GM12878 (cell line): ENCODE measurements at regions not wholly inside any gene's neighbourhood (a gene's known extent, or its start where the extent isn't known, plus 50 kb on each side); places are given as distances from the start of the nearest gene placed in this dataset.

Source experiments
- ATAC-seq: fragments of 200-7000 bp; cut with Tn5 transposase; 3 replicates; pipeline ENCODE4 v1.9.1; 2020; ENCODE audit warnings: mild to moderate bottlenecking, moderate library complexity
- BruUV-seq: library from RNA; stranded (reverse); fragments of 400-500 nt; replicated peaks from 2 replicates; lab custom pipeline; 2021; lab: Mats Ljungman, UMichigan
- CTCF ChIA-PET: fragments of 300-600 bp; sonication (Branson Sonifier 250); formaldehyde crosslinking; extraction: SDS; loops from one replicate; lab custom pipeline; 2021; ENCODE audit warnings: inconsistent platforms; lab: Yijun Ruan, JAX
- POLR2A ChIA-PET: fragments of 350-600 bp; formaldehyde crosslinking; extraction: SDS; loops from one replicate; lab custom pipeline; 2021; ENCODE audit warnings: inconsistent platforms; lab: Charles Lee
- RAD21 ChIA-PET: fragments of 300-600 bp; sonication (Branson Sonifier 250); formaldehyde crosslinking; loops from one replicate; lab custom pipeline; 2023; ENCODE audit warnings: antibody characterized with exemption; ENCODE audit not compliant: unreplicated experiment; lab: Charles Lee
- SMC1A ChIA-PET: fragments of 300-600 bp; sonication (Branson Sonifier 250); formaldehyde crosslinking; loops from one replicate; lab custom pipeline; 2023; ENCODE audit not compliant: unreplicated experiment, uncharacterized antibody; lab: Charles Lee
- DNase-seq: peaks from one replicate; pipeline ENCODE4 v3.0.0-alpha.2; 2011; ENCODE audit warnings: low read depth, low spot score
- FAIRE-seq: peaks from 3 replicates; lab custom pipeline; 2011; peaks lifted over from hg19 to GRCh38; lab: Jason Lieb, UNC
- H2AFZ ChIP-seq: 2 replicates; pipeline ENCODE4 v1.6.0; 2011; ENCODE audit warnings: low read depth, low read length, control low read depth; ENCODE audit not compliant: control insufficient read depth
- H3K27ac ChIP-seq: 2 replicates; pipeline ENCODE4 v1.5.1; 2011; ENCODE audit warnings: control low read depth; ENCODE audit not compliant: control insufficient read depth, insufficient read depth
- H3K27me3 ChIP-seq, 2 experiments: replicated peaks in 1 of 2; 2 replicates each; pipeline versions ENCODE4 v1.6.0 to v1.6.1; 2011; ENCODE audit warnings: low read length in 1 of 2; ENCODE audit not compliant: control insufficient read depth in 2 of 2, insufficient read depth in 2 of 2
- H3K36me3 ChIP-seq, 2 experiments: 2 replicates each; pipeline ENCODE4 v1.5.1; 2011; ENCODE audit warnings: low read length in 1 of 2; ENCODE audit not compliant: control insufficient read depth in 2 of 2, insufficient read depth in 2 of 2
- H3K4me1 ChIP-seq: 2 replicates; pipeline ENCODE4 v1.6.1; 2011; ENCODE audit warnings: mild to moderate bottlenecking, low read length, moderate library complexity, mixed read lengths; ENCODE audit not compliant: control insufficient read depth, insufficient read depth
- H3K4me2 ChIP-seq: 2 replicates; pipeline ENCODE4 v1.6.0; 2011; ENCODE audit warnings: control low read depth; ENCODE audit not compliant: control insufficient read depth, insufficient read depth
- H3K4me3 ChIP-seq: fragments of 200-600 bp; sonication (generic); 2 replicates; pipeline ENCODE4 v1.5.1; 2016
- H3K79me2 ChIP-seq: 2 replicates; pipeline ENCODE4 v1.6.0; 2011; ENCODE audit warnings: low read length; ENCODE audit not compliant: control insufficient read depth, insufficient read depth
- H3K9ac ChIP-seq: 2 replicates; pipeline ENCODE4 v1.8.0; 2011; ENCODE audit warnings: low read length, control low read depth, mixed read lengths; ENCODE audit not compliant: control insufficient read depth, insufficient read depth
- H3K9me3 ChIP-seq: replicated peaks from 3 replicates; pipeline ENCODE4 v1.5.1; 2011; ENCODE audit warnings: mild to moderate bottlenecking, low read length; ENCODE audit not compliant: control insufficient read depth, insufficient read depth
- H4K20me1 ChIP-seq: 2 replicates; pipeline ENCODE4 v1.6.0; 2011; ENCODE audit not compliant: control insufficient read depth, insufficient read depth
- ATF7 ChIP-seq: fragments of 450-650 bp; IDR thresholded peaks from 2 replicates; pipeline ENCODE4 v1.6.1; 2016; ENCODE audit warnings: low read depth, mild to moderate bottlenecking
- BACH1 ChIP-seq: fragments of 450-650 bp; IDR thresholded peaks from 2 replicates; pipeline ENCODE4 v1.6.1; 2017; ENCODE audit warnings: mild to moderate bottlenecking, borderline replicate concordance
- BCLAF1 ChIP-seq: fragments of 450-650 bp; IDR thresholded peaks from 2 replicates; pipeline ENCODE4 v1.6.1; 2017; ENCODE audit warnings: antibody characterized with exemption, mild to moderate bottlenecking, moderate library complexity
- CEBPZ ChIP-seq: fragments of 150-350 bp; IDR thresholded peaks from 2 replicates; pipeline ENCODE4 v1.6.1; 2016; ENCODE audit warnings: low read depth, low read length
- E2F4 ChIP-seq: IDR thresholded peaks from 2 replicates; pipeline ENCODE4 v1.6.1; 2012; ENCODE audit warnings: low read depth, low read length, improper control_type of control experiment
- EP300 ChIP-seq, 2 experiments: fragments of 150-350 bp in 1 of 2; IDR thresholded peaks; 2 replicates each; pipeline ENCODE4 v1.6.1; 2011 to 2012; ENCODE audit warnings: low read depth in 2 of 2, low read length in 2 of 2, borderline replicate concordance in 1 of 2, improper control_type of control experiment in 1 of 2, inconsistent platforms in 1 of 2; ENCODE audit not compliant: control insufficient read depth in 1 of 2
- HSF1 ChIP-seq: fragments of 150-350 bp; IDR thresholded peaks from 2 replicates; pipeline ENCODE4 v1.6.1; 2014; ENCODE audit warnings: mild to moderate bottlenecking, low read depth, low read length
- MAX ChIP-seq: IDR thresholded peaks from 2 replicates; pipeline ENCODE4 v1.6.1; 2012; ENCODE audit warnings: low read depth, low read length, improper control_type of control experiment
- MTA3 ChIP-seq: IDR thresholded peaks from 2 replicates; pipeline ENCODE4 v1.6.1; 2012; ENCODE audit warnings: low read length, inconsistent platforms, borderline replicate concordance
- PML ChIP-seq: IDR thresholded peaks from 2 replicates; pipeline ENCODE4 v1.6.1; 2012; ENCODE audit warnings: low read length, inconsistent platforms
- POLR2A ChIP-seq: IDR thresholded peaks from 2 replicates; pipeline ENCODE4 v1.6.1; 2011; ENCODE audit warnings: low read depth, mild to moderate bottlenecking, low read length
- RUNX3 ChIP-seq: IDR thresholded peaks from 2 replicates; pipeline ENCODE4 v1.6.1; 2012; ENCODE audit warnings: low read length, inconsistent platforms
- SPI1 ChIP-seq: IDR thresholded peaks from 2 replicates; pipeline ENCODE4 v1.6.1; 2011; ENCODE audit warnings: low read depth, mild to moderate bottlenecking, low read length, moderate library complexity, borderline replicate concordance; ENCODE audit not compliant: insufficient read depth
- STAT1 ChIP-seq: fragments of 450-650 bp; conservative IDR thresholded peaks from 2 replicates; pipeline ENCODE4 v1.6.1; 2014; ENCODE audit warnings: antibody characterized with exemption, mild to moderate bottlenecking
- TCF7 ChIP-seq: IDR thresholded peaks from 2 replicates; pipeline ENCODE4 v1.6.1; 2014; ENCODE audit warnings: antibody characterized with exemption, borderline replicate concordance
- ZNF24 ChIP-seq: fragments of 450-650 bp; IDR thresholded peaks from 2 replicates; pipeline ENCODE4 v1.6.1; 2017; ENCODE audit warnings: antibody characterized with exemption, mild to moderate bottlenecking
- WGBS: methylation state at CpG from one replicate; pipeline ENCODE4 v1.1.6; 2016; ENCODE audit warnings: low lambda C conversion rate; ENCODE audit not compliant: insufficient replicate concordance, insufficient coverage; ENCODE audit errors: missing lambda C conversion rate; 5-methylcytosine and 5-hydroxymethylcytosine counted together
- in situ Hi-C: fragments of 300-500 bp; cut with MboI; formaldehyde crosslinking; loops from 9 replicates; pipeline ENCODE4 v1.14.3; 2018; ENCODE audit warnings: mixed read lengths
- intact Hi-C: fragments of 100-400 bp; cut with micrococcal nuclease; formaldehyde crosslinking; loops from one replicate; pipeline ENCODE4 v1.14.2; 2022; ENCODE audit not compliant: unreplicated experiment

- no peak overlapping the region for H3K4me2 ChIP-seq
- H3K9ac ChIP-seq = no peak overlapping the region
- H3K4me1 ChIP-seq = no peaks in the 10 kb centered on the region
- ChIA-PET POLR2A (no interaction called here), CTCF (no interaction called here), RAD21 (no interaction called here), SMC1A (no interaction called here)
- H4K20me1 ChIP-seq = no peaks in the 10 kb centered on the region
- H3K79me2 ChIP-seq = no peaks in the 10 kb centered on the region
- intact Hi-C loops = no loop called here
- in situ Hi-C loops = no loop called here
- ATAC-seq = no peak
- H3K27ac ChIP-seq = no peak overlapping the region
- no peak for TF ChIP-seq ATF7
- TF ChIP-seq STAT1 = no peak
- TF ChIP-seq E2F4 = no peak
- TF ChIP-seq MAX = no peak
- no peak for TF ChIP-seq BACH1
- no peak for TF ChIP-seq RUNX3
- TF ChIP-seq EP300 (IDR thresholded peaks at IDR 0.05; ENCODE audit: borderline replicate concordance in 1 of 2, control insufficient read depth in 1 of 2, low read depth in 2 of 2, low read length in 2 of 2) = no peak
- TF ChIP-seq MTA3 = no peak
- TF ChIP-seq POLR2A = no peak
- no peak for TF ChIP-seq TCF7
- TF ChIP-seq CEBPZ = no peak
- no peak for TF ChIP-seq ZNF24
- TF ChIP-seq HSF1 = no peak
- no peak for TF ChIP-seq SPI1
- no peak for TF ChIP-seq BCLAF1
- no peak for TF ChIP-seq PML
- no peaks in the 10 kb centered on the region for H3K36me3 ChIP-seq
- no peaks in the 10 kb centered on the region for H3K9me3 ChIP-seq
- WGBS = 42% methylated on average over 6 of the region's 7 CpGs
- H3K4me3 ChIP-seq = no peak overlapping the region
- no peak overlapping the region for H2AFZ ChIP-seq
- H3K27me3 ChIP-seq = no peaks in the 10 kb centered on the region; a peak in 1 of 4 replicates
- BruUV-seq = no TSS peak
- no peak for FAIRE-seq
- no peak for DNase-seq
Measured at GRCh38 chr11:112878033-112878601, 83.1 kb upstream of the NCAM1 start.
